Left lobe of liver (tissue), 2 donors: ENCODE measurements at regions not wholly inside any gene's neighbourhood (a gene's known extent, or its start where the extent isn't known, plus 50 kb on each side); places are given as distances from the start of the nearest gene placed in this dataset.
"Not testable (repeated sequence)": the region's sequence is repeated elsewhere in the genome, so short reads cannot be mapped to it uniquely, and the experiment has no call there.

Source experiments
- ATAC-seq: fragments of 200-7000 bp; cut with Tn5 transposase; one replicate; pipeline ENCODE4 v1.9.1; 2020; ENCODE audit warnings: mild to moderate bottlenecking, moderate library complexity
- DNase-seq: peaks from one replicate; pipeline ENCODE4 v3.0.0-alpha.2; 2020; ENCODE audit warnings: low spot score
- donor health status: DM: no; HTN: no; CAD: no; lungs with moderate emphysema.
- donor health status: DM: no; HTN: yes; CAD: no.

DNA sequence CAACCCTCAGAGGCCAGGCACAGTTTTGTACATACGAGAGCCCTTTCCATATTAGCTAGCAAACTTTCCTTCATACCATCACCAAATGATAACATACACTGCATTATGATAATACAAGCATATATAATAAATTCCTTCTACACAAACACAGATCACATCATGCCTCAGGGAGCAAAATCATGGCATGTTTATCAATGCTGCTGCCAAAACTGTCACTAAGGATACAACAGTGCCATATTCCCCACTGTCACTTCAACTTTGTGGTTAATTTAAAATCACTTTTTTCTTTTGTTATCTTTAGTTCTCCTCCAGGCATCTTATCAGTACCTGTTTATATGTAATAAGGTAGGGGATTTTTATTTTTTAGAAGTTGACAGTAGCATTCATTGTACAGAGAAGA is 196.3 kb downstream of the EPM2A start:
- no peak for DNase-seq
- no peak for ATAC-seq

DNA sequence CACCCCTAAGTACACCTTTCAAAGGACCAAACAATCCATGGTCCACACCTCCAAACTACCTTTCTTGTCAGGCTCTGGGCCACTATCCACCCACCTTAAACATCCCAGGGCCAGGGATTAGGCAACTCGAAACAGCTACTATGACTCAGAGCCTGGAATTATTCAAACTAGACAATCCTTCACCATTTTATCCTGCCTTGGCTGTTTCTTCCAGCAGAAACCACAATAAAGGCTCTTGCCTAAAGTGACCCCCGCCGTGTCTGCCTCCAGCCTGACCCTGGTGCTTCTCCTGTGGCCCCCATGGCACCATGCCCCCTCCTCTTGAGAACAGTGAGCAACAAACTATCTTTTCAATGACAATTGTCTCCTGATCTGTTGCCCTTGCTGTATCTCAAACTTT is 195.5 kb downstream of the EPM2A start:
- DNase-seq (no peak), ATAC-seq (no peak)

DNA sequence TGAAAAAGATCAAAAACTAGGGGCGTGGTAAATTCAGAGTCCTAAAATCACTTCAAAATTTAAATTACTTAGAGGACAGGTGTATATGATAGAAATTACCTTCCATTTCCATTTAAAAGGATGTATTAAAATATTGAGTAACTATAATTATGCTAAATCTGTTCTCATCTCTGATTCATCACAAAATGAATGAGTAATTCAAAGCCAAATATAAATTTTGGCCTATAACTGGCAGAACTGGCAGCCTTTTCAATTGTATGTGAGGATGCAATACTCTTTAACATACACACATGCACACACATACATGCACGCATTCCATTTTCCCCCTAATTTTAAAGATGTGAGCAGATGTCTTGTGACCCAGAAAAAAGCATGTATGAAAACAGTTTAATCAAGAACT is 194.6 kb downstream of the EPM2A start:
- DNase-seq (no peak), ATAC-seq (no peak)

DNA sequence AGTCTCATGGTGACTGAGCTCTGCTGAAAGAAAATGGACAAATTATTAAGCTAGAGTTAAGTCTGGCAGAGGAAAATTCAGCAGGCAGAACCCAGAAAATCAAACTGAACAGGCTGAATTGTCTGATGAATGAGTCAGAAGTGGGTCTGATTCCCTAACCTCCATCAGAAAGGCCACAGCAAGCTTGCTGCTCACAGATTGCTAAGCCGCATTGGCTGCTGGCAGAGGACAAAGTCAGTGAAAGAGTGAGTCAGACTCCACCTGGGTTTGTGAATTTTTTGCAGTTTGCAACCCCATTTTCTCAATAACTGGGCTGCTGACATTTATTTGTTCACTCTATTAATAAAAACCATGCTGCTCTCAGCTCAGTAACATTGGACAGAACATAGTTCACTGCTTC is 191.3 kb downstream of the EPM2A start:
- ATAC-seq (no peak), DNase-seq (no peak)

DNA sequence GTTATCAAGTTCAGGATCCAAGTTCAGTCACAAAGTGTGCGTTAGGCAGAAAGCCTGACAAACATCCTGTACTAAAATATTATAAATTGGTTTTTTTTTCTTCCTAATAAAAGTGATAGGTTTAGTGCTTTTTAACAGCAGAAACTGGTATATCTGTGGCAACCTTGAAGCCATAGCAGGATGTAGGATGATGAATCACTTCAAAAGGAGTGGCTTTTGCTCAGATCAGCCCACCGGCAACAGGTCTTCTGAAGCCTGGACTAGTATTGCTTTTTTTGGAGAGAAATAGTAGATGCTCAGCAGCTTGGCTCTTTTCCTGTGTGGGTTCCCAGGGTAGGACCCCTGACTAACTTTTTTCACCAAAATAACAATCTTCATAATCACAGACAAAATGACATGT is 190.8 kb downstream of the EPM2A start:
- ATAC-seq (no peak), DNase-seq (no peak)

DNA sequence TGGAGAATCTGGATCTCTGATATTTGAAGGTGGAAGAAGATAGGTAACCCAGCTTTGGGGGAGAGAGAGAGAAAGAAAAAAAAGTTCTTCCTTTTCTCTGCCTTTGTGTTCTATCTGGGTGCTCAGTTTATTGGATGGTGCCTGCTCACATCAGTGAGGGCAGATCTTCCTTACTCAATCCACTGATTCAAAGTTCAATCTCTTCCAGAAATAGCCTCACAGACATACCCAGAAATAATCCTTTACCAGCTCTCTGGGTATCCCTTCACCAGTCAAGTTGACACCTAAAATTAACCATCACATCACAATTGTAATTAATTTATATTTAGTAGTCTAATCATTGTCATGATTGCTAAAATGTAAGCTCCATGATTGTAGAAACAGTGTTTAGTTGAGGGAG is 189.1 kb downstream of the EPM2A start:
- DNase-seq (no peak), ATAC-seq (no peak)

DNA sequence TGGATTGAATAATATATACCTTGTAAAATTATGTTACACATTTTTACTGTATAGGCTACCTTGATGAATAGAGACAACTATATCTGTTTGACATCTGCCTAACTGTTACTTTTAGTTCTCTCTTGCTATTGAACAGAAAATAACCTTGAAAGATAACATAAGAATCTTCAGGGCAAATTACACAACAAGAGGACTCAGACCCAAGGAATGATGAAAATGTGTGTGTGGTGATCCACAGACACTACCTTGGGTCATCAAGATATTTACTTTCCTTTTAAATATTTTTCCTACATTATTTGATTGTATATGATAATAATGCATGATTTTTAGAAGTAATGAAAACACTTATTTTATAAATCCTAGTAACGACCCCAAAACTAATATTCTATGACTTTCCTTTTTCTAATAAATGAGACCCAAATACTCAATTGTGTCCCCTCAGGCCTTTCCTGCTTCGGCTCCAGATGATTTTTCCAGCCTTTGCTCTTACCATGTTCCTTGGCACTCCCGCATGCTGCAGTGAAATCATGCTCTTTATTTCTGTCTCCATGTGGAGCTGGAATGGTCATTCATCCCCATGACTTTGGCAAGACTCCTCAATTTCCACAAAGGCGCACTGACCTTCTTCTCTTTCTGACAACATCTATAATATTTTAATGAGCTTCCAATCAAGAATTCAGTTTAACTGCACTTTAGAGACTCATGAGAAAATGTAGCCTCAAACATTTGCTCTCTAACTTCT is 187.6 kb downstream of the EPM2A start:
- DNase-seq (no peak), ATAC-seq (no peak)

DNA sequence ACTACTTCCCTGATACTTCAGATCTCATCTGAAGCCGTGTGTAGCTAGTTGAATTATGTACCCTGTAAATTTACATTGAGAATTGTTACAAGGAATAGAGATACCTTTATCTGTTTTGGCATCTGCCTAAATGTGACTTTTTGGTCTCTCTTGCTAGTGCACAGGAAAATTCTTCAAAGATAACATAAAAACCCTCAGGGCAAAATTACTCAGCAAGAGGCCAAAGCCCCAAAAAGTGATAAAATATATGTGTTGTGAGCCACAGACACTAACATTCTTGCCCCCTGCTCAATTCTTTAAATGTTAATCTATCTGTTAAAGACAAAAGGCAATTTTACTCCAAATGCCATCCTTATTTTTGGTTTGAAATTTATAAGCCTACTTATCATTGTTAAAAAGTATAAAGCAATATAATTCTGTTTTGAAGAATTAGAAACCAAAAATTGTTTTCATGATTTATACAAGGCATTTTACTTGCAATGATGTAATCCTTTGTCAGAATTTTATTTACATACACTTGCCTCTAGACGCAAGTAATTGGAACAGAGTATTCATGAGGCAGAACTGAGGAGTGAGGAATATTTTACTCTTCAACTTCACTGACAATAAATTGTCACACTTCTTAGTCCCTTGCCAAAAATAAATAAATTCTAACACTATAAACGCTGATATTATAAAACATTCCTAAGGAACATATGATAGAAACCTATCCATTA is 186.2 kb downstream of the EPM2A start:
- no peak for ATAC-seq
- DNase-seq = no peak

DNA sequence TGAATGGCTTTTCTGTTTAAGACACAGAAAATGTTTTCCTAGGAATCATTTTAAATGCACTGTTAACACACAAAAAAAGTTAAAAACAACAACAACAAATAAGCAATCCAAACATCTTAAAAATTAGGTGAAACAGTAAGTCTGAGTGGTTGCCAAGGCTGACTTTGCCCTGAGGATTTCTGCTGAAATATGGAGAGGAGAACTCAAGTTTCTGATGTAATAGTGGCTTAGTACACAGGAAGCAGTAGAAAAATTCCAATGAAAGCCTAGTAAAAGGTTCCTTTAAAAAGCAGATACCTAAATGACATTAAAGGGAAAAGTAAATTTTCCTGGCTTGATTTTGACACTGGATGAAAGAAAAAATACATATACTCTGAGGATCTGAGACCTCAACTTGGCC is 184.2 kb downstream of the EPM2A start:
- ATAC-seq = no peak
- no peak for DNase-seq

DNA sequence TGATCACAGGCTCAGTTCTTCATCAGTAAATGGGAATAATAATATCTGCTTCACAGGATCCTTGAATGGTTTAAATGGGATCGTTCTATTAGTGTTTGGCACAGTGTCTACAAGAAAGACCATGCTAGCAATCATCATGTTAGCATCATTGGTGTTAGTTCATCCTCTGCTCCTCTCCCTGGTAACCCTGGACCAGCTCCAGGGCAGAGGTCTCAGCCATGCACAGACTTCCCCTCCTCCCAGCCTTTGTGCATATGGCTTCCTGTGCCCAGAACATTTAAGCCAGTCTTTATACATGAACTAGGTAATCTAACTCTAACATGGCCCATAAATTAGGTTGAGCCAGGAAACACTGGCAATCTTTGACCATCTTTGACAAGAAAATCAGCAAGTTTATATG is 180.2 kb downstream of the EPM2A start:
- DNase-seq (no peak), ATAC-seq (no peak)

DNA sequence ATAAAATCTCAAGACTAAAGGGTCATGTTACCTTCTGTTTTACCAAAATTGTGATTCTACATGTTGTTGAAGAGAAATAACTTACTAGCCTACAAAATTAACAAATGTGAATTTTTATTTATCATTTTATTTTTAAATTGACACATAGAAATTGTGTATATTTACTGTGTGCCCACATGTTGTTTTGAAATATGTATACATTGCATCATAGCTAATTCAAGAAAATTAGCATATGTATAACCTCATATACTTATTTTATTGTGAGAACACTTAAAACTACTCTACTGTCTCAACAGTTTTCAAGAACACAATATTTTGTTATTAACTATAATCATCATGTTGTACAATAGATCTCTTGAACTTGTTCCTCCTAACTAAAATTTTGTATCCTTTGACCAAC is 177.8 kb downstream of the EPM2A start:
- ATAC-seq = no peak
- DNase-seq = no peak

DNA sequence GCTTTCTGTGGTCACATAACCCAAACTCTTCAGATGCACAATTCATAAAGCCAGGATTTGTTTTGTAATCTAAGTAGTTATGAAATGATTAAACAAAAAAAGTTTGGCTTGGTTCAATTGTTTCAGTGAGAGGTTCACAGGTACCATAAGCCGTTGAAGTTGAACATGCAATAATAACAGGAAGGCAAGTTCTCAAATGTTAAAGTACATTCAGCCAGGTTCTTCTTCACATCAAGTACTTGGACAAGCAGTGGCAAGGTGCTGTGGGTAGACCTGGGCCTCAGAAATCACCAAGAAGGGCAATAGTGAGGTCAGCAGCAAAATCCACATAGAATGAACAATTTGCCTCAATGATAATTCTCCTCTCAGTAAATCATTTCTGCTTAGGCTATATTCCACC is 175.5 kb downstream of the EPM2A start:
- no peak for ATAC-seq

DNA sequence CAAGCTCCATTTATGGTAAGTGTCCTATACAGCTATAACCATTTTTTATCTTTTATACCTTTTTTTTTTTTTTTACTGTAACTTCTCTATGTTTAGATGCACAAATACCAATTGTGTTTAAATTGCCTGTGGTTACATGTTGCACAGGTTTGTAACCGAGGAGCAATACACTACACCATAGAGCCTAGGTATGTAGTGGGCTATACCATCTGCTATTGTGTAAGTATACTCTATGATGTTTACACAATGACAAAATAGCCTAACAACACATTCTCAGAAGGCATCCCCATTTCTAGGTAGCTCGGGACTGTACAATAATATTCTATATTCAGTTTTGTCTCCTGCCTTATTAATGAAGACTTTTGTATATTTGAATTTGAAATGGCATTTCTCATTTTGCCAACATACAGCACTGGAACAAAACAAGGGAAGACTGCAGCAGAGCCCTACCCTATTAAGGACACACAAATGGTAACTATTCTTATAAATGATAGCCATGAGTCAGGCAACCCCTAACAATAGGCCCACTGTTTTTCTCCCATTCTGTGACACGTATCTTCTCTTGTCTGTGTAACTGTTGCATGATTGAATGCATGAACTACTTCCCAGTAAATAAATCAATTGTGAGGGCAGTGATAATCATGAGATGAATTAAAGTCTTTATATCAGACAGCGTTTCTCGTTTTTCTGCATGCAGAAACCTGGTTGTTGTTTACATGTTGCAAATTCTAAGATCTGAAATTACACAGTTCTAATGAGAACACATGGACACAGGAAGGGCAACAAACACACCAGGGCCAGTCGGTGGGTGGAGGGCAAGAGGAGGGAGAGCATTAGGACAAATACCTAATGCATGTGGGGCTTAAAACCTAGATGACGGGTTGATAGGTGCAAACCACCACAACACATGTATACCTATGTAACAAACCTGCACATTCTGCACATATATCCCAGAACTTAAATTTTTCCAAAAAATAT is 173.9 kb downstream of the EPM2A start:
- ATAC-seq (no peak), DNase-seq (no peak)

More for the DNA sequence above, 175.5 kb downstream of the EPM2A start:
- no peak for DNase-seq

DNA sequence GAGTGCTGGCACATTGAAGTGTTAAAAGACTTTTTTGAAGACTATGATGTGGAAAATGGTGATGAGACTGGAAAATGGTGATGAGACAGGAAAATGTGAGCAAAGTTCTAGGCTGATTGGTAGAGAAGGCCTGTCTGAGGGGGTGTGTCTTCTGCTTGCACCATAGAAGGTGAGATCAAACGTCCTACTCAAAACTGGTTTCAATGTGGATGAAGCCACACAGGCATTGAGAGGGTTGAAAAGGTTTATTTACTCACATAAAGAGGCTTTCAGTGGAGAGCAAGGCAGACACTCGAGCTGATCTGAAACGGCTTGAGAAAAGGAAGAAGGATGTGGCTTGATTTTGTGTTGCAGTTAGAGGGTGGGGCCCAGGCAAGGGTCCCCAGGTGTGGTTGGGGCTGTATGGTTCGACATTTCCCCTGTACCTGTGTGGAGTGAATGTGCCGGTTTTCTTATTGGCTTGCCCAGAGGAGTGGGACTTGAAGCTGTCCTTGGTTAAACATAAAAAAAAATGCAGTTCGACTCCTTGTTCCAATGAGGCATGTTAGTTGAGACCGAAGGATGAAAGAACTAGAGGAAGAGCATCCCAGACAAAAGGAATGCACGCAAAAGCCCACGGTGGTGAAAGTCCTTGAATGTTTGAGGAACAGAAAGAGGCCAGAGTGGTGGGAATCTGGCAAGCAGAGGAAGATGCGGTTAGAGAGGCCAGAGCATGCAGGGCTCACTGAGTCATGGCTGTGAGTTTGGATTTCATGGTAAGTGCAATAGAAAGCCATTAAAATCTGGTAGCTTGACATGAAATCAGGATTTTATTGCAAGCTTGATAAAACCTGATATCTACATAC is 172.3 kb downstream of the EPM2A start:
- ATAC-seq = no peak
- DNase-seq = no peak

DNA sequence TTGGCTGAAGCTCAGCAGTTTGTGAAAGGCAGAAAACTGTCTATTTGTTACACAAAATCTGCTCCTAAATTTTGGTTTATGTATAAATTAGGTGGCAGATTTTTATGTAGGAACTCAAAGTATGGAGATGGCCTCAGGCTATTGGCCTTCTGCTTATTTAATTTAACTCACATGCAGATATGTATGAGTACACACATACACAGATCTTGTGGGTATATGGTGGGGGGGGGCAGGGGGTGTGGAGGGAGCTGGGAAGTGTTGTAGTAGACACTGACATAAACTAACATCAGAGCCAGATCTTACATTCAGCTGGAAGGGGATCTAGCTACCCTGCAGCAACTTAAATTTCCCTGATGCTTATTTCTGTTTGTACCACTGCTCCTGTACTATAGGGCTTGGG is 170.8 kb downstream of the EPM2A start:
- no peak for ATAC-seq

DNA sequence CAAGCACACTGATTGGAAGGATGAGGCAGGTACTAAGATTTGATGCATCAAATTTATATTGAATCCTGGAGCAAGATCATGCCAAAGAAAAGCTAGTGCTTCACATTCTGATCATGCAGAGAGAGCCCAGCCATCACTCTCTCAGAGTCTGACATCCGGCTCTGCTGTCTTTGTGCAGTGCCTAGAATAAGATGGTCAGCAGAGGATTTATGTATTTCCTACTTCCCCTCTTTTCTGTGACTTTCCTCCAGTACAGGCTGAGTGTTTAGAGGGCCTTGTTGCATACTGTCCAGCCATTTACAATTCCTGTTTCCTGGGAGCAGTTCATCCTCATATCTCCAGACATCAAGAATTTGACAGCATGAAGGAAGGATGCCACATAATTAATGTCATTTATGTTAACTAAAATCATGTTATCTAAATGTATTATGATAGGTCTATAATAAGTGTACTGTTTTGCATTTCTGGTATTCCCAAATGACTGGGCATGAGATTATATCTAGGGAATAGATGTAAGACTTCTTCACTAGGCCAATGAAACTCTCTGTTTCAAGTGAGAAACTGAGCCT is 167.6 kb downstream of the EPM2A start:
- ATAC-seq (no peak), DNase-seq (no peak)

More for the DNA sequence above, 170.8 kb downstream of the EPM2A start:
- no peak for DNase-seq

DNA sequence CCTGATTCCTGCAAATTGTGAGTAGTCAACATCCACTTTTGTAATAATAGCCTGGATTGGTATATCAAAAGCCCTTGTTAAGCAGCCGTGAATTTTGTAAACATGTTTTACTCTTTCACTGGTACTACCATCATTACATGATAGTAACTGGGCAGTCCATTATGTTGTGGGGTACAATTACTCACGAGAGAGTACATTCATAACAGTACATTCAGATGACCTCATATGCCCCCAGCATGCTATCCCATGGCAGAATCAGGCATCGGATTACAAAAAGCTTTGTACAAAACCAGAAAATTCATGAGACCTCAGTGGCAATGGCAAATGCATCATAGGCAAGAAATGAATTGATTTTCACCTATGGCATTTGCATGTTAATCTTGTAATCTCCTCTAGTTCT is 166.2 kb downstream of the EPM2A start:
- ATAC-seq (no peak), DNase-seq (no peak)

DNA sequence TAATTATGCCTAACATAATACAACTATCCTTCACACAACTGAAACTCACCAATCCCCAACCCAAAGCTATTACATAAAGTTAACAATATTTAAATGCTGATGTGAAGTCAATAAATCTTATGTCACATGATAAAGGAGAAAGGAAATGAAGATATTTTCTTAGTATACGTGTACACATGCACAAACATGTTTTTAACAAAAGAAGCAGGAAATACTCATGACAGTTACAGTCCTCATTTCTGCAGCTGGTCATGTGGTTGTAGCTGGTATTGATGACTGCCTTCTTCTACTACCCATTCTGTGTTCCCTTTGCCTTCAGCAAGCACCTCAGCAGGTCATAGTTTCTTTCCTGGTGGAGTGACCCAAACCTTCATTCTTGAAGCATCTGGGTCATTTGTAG is 165.0 kb downstream of the EPM2A start:
- not testable (repeated sequence) for DNase-seq, ATAC-seq

DNA sequence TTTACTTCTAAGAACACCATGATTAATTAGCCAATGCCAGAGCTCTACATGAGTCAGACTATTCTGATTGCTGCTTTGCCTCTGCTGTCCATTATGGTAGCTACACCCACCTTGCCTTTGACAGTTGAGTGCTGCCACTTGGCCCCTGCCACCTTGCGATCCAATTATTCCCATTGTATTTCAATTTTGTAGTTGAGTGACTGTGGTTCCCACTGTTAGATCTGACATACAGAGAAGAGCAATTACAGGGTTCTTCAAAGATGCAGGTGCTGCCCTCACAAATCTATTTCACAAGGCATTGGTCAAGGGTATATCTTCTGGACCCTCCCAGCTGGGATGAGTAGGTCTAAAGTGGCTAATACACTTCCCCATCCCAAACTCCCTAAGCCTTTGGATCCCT is 161.1 kb downstream of the EPM2A start:
- ATAC-seq, DNase-seq: not testable (repeated sequence)
